Uterus (tissue), 3 donors: ENCODE measurements at regions not wholly inside any gene's neighbourhood (a gene's known extent, or its start where the extent isn't known, plus 50 kb on each side); places are given as distances from the start of the nearest gene placed in this dataset.

Experiments used
- DNase-seq, 2 donors: peaks; one replicate each; pipeline ENCODE4 v3.0.0-alpha.2; 2019 to 2020
- H3K27ac ChIP-seq, 2 donors: fragments of 200-600 bp; sonication (generic); 1 replicate in 1 of 2; 2 replicates in 1 of 2; pipeline ENCODE4 v1.5.1; 2016 to 2018
- H3K27me3 ChIP-seq, 2 donors: fragments of 200-600 bp; sonication (generic); one replicate each; pipeline ENCODE4 v1.5.1; 2018 to 2019; ENCODE audit warnings: control low read depth in 1 of 2
- H3K36me3 ChIP-seq, 2 donors: fragments of 200-600 bp; sonication (generic); one replicate each; pipeline ENCODE4 v1.5.1; 2019; ENCODE audit warnings: control low read depth in 1 of 2
- H3K4me1 ChIP-seq, 2 donors: fragments of 200-600 bp; sonication (generic); one replicate each; pipeline ENCODE4 v1.5.1; 2018 to 2019; ENCODE audit warnings: control low read depth in 1 of 2
- H3K4me3 ChIP-seq, 2 donors: fragments of 200-600 bp; sonication (generic); 1 replicate in 1 of 2; 2 replicates in 1 of 2; pipeline ENCODE4 v1.5.1; 2018 to 2019; ENCODE audit warnings: mild to moderate bottlenecking in 1 of 2
- H3K9me3 ChIP-seq, 2 donors: fragments of 200-600 bp; sonication (generic); one replicate each; pipeline ENCODE4 v1.5.1; 2019; ENCODE audit warnings: control low read depth in 1 of 2
- POLR2A ChIP-seq, 2 donors: fragments of 450-650 bp; IDR thresholded peaks; one replicate each; pipeline ENCODE4 v1.6.1; 2016; ENCODE audit warnings: antibody characterized with exemption in 2 of 2, mild to moderate bottlenecking in 1 of 2, moderate library complexity in 1 of 2
- intact Hi-C: fragments of 100-400 bp; cut with DNase I; formaldehyde crosslinking; loops from one replicate; pipeline ENCODE4 v1.15.1; 2023; ENCODE audit warnings: low total_unique reads
- TF ChIP-seq, protein P1 (sequence below), 4 experiments: fragments of 200-600 bp in 2 of 4; fragments of 450-650 bp in 2 of 4; sonication (generic) in 2 of 4; IDR thresholded peaks; one replicate each; pipeline ENCODE4 v1.5.1; 2016 to 2019; ENCODE audit warnings: antibody characterized with exemption in 4 of 4, mild to moderate bottlenecking in 2 of 4, moderate library complexity in 1 of 4
- donor health status: DM: yes; HTN: yes; CAD: no.

DNA sequence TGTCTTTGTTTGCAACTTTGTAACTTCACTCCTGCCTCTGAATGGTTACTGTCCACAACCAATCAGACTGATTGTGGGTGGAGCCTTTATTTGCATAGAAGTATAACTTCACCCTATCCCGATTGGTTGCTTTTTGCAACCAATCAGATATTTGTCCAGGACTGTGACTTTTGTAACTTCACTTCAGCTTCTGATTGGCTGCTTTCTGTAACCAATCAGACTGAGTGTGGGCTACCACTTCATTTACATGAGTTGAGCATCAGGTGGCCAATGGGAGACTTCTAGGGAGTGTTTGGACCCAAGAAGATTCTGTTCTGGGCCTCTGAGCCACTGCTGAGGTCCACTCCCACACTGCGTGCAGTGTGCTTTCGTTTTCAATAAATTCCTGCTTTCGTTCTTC lies 1810.7 kb upstream of the CDH6 start:
- Histone ChIP-seq H3K36me3 (no peaks in the 10 kb centered on the region), H3K9me3 (no peaks in the 10 kb centered on the region), H3K27ac (no peak overlapping the region), H3K4me1 (no peaks in the 10 kb centered on the region), H3K27me3 (no peaks in the 10 kb centered on the region), H3K4me3 (no peak overlapping the region)
- intact Hi-C loops, result no loop called here
- DNase-seq, result no peak
- TF ChIP-seq POLR2A (IDR thresholded peaks at IDR 0.05), result no peak
- TF ChIP-seq, protein P1, sequence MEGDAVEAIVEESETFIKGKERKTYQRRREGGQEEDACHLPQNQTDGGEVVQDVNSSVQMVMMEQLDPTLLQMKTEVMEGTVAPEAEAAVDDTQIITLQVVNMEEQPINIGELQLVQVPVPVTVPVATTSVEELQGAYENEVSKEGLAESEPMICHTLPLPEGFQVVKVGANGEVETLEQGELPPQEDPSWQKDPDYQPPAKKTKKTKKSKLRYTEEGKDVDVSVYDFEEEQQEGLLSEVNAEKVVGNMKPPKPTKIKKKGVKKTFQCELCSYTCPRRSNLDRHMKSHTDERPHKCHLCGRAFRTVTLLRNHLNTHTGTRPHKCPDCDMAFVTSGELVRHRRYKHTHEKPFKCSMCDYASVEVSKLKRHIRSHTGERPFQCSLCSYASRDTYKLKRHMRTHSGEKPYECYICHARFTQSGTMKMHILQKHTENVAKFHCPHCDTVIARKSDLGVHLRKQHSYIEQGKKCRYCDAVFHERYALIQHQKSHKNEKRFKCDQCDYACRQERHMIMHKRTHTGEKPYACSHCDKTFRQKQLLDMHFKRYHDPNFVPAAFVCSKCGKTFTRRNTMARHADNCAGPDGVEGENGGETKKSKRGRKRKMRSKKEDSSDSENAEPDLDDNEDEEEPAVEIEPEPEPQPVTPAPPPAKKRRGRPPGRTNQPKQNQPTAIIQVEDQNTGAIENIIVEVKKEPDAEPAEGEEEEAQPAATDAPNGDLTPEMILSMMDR (IDR thresholded peaks at IDR 0.05), result no peak

DNA sequence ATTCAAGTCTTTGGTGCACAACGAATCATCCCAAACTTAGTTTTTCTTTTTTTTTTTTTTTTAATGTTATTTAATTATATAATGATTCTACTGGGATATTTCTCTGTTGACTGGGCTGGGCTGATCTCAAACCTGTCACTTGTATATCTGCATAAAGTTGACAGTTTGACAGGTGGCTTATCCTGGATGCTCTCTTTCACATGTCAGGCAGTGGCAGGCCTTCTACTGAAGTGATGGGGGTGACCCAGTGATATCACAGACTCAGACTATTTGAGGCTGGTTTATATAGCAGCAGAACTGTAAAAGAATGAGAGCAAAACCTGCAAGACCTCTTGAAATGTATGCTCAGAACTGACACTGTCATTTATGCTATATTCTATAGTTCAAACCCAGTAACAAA lies 1813.5 kb upstream of the CDH6 start:
- Histone ChIP-seq H3K27me3 (no peaks in the 10 kb centered on the region), H3K27ac (no peak overlapping the region), H3K4me3 (no peak overlapping the region), H3K4me1 (no peaks in the 10 kb centered on the region), H3K9me3 (no peaks in the 10 kb centered on the region), H3K36me3 (no peaks in the 10 kb centered on the region)
- TF ChIP-seq, protein P1 (IDR thresholded peaks at IDR 0.05), result no peak
- no peak for TF ChIP-seq POLR2A (IDR thresholded peaks at IDR 0.05)
- no peak for DNase-seq
- intact Hi-C loops, result no loop called here

DNA sequence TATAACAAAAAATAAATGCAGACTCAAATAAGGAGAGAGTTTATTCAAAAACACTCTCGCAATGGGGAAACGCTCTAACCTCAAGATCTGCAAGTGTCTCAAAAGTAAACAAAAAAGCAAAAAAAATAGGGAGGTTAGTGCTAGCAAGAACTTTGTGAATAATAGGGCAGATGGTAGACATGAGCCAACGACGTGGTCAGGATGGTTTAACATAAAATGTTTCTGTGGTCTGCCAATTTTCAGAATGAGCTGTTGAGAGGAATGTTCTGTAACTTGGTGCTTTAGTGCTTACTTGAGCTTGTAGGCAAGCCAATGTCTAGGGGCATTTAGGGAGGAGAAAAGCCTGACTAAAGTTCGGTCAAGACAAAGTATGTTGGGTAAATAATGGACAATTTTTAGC lies 1813.9 kb upstream of the CDH6 start:
- H3K36me3 ChIP-seq, result no peaks in the 10 kb centered on the region
- H3K27me3 ChIP-seq, result no peaks in the 10 kb centered on the region
- H3K4me3 ChIP-seq, result no peak overlapping the region
- H3K9me3 ChIP-seq, result no peaks in the 10 kb centered on the region
- H3K27ac ChIP-seq, result no peak overlapping the region
- DNase-seq, result no peak
- TF ChIP-seq, protein P1 (IDR thresholded peaks at IDR 0.05), result no peak
- no peak for TF ChIP-seq POLR2A (IDR thresholded peaks at IDR 0.05)
- intact Hi-C loops, result no loop called here
- no peaks in the 10 kb centered on the region for H3K4me1 ChIP-seq

DNA sequence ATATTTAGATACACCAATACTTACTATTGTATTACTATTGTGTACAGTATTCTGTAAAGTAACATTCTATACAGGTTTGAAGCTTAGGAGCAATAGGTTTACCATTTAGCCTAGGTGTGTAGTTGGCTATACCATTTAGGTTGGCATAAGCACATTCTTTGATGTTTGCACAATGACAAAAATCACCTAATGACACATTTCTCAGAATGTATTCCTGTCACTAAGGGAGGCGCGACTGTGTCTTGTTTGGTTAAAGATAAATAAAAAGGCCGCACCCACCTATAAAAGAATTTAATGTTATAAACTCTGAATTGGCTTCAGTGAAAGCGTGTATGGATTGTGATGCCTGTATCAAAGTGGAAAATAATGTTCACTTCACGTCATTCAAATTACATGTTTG lies 1815.4 kb upstream of the CDH6 start:
- no peaks in the 10 kb centered on the region for H3K27me3 ChIP-seq

DNA sequence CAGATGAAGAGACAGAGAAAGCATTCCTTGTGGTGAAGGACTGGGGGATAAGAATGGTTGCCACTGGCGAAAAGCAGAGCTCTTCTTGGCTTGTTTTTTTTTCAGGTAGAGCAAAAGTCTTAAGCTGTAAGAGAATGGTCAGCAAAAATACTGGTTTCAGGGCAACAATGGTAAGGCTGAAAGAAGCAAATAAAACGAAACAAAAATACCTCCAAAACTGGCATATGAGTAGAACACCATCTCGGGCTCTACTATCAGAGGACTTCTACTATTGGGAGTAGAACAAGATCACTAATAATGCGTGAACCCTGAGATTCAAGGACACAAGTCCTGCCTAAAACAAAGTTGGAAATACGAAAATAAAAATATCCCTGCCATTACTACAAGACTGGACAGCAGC lies 1823.2 kb upstream of the CDH6 start:
- H3K27ac ChIP-seq, result no peak overlapping the region
- H3K9me3 ChIP-seq, result no peaks in the 10 kb centered on the region
- no peak overlapping the region for H3K4me3 ChIP-seq
- H3K4me1 ChIP-seq, result no peaks in the 10 kb centered on the region
- no peak for DNase-seq
- TF ChIP-seq, protein P1 (IDR thresholded peaks at IDR 0.05), result no peak
- TF ChIP-seq POLR2A (IDR thresholded peaks at IDR 0.05), result no peak
- intact Hi-C loops, result no loop called here
- H3K36me3 ChIP-seq, result no peaks in the 10 kb centered on the region
- no peaks in the 10 kb centered on the region for H3K27me3 ChIP-seq

More for the DNA sequence above, 1815.4 kb upstream of the CDH6 start:
- DNase-seq, result no peak
- Histone ChIP-seq H3K36me3 (no peaks in the 10 kb centered on the region), H3K4me3 (no peak overlapping the region), H3K4me1 (no peaks in the 10 kb centered on the region), H3K27ac (no peak overlapping the region), H3K9me3 (no peaks in the 10 kb centered on the region)
- no peak for TF ChIP-seq POLR2A (IDR thresholded peaks at IDR 0.05)
- intact Hi-C loops, result no loop called here

DNA sequence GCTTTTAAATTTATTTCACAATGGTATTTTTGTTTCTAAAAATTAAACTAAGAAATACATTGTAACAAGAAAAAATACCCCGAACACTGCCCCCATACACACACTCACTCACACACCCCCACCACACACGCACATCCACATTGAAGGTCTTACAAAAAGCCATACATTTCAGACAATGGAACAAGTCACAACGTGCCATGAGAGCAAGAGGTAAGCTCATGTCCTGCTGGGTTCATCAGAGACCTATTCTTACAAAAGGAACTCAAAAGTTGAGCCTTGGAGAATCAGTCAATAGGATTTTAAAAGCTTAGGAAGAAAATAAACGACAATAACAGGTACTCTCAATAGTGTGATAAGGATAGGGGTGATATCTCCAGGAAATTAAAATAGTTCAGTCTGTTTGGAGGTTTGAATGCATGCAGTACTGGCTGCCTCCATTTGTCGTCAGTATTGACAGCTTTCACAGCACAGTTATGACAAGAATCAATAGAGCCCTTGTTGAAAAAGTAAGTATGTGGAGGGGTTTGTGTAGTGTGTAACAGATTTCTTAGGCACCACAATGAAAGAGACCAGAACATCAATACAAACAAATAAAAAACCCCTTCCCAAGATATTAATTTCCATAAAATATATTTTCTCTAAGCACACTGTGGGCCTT lies 1826.2 kb upstream of the CDH6 start:
- H3K4me1 ChIP-seq, result no peaks in the 10 kb centered on the region
- H3K27ac ChIP-seq, result no peak overlapping the region
- no peaks in the 10 kb centered on the region for H3K27me3 ChIP-seq
- no peak for TF ChIP-seq POLR2A (IDR thresholded peaks at IDR 0.05)
- TF ChIP-seq, protein P1 (IDR thresholded peaks at IDR 0.05), result no peak
- DNase-seq, result no peak
- intact Hi-C loops, result no loop called here
- H3K36me3 ChIP-seq, result no peaks in the 10 kb centered on the region
- H3K9me3 ChIP-seq, result no peaks in the 10 kb centered on the region
- H3K4me3 ChIP-seq, result no peak overlapping the region
